ENCODE measurements at regions not wholly inside any gene's neighbourhood (a gene's known extent, or its start where the extent isn't known, plus 50 kb on each side); places are given as distances from the start of the nearest gene placed in this dataset.

DNA sequence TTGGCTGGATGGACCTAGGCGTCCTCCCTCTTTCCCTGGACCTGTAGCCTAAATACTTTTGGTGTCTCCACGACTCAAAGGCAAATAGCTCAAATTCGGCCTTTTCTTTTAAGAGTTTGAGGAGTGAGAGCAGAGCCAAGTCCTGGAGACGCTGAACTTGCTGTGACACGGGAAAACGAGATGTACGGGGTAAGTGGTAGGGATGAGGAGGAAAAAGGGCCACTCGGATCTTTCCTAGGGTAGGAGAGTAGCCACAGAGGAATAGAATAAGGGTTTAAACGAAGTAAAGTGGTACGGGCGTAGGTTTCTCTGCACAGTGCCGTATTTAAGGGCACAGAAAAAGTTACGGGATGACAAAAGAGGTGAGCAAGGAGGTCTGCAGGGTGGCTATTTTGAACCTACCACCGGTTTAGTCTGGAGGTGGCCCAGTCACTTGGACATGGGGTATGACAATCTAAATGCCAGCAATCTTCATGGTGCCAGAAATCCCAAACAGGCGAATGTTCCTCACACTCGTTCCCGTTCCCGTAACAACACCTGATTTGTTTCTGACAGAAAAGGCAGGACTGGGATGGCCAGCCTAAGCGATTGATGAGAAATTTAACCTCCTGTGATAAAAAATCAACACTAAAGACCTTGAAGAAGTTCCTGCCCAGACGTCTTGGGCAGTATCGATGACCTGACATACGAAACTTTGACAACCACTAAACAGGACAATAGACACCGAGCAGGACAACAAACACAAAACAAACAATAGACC, 149.3 kb downstream of the TRIM27 start:
- Histone ChIP-seq H3K27ac (no peak overlapping the region), H3K27me3 (ENCODE audit: insufficient read depth, low read depth, severe bottlenecking) (peaks cover 100% of the 10 kb centered on the region), H3K9me3 (ENCODE audit: severe bottlenecking) (peaks cover 61% of the 10 kb centered on the region), H3K36me3 (no peaks in the 10 kb centered on the region), H3K4me3 (ENCODE audit: low read depth, low read length) (no peak overlapping the region)
- DNase-seq, result no peak
- no peak for TF ChIP-seq CTCF (IDR thresholded peaks at IDR 0.05; ENCODE audit: low read depth, low read length)

- TF ChIP-seq CTCF (IDR thresholded peaks at IDR 0.05; ENCODE audit: low read depth, low read length), result no peak
- H3K9me3 ChIP-seq (ENCODE audit: severe bottlenecking), result peaks cover 64% of the 10 kb centered on the region
- H3K27me3 ChIP-seq (ENCODE audit: insufficient read depth, low read depth, severe bottlenecking), result peaks cover 100% of the 10 kb centered on the region
- no peak overlapping the region for H3K4me3 ChIP-seq (ENCODE audit: low read depth, low read length)
- no peak for DNase-seq
- no peak overlapping the region for H3K27ac ChIP-seq
- H3K36me3 ChIP-seq, result no peaks in the 10 kb centered on the region
These were observed 148.8 kb downstream of the TRIM27 start for GRCh38 chr6:28775052-28775376.

DNA sequence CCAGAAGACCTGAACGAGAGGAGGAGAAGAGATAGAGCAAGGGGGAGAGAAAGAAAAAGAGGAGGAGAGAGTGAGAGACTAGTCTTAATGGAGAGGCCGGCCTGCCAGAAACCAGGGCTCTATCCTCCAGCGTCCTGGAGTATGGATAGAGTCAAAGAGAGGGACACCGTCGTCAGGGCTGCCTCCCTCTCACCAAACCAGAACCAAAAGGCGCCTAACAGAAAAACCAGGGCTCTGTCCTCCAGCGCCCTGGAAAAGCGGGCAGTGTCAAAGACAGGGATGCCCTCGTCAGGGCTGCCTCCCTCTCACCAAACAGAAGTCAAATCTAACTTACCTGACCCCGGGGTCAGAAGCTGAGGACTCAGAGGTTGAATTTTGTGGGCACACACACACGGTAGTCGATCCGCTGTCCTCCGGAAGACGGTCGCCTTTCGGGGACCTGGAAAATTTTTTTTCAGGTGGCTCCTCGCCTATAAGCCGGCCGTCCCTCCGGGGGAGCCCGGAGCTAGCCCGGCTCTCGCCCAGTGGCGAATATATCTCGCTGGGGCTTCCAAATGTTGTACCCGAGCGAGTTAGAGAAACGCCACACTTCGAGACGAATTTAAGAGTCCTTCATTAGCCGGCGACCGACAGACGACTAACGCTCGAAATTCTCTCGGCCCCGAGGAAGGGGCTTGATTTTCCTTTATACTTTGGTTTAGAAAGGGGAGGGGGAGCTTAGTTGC, 148.2 kb downstream of the TRIM27 start:
- H3K27me3 ChIP-seq (ENCODE audit: insufficient read depth, low read depth, severe bottlenecking), result peaks cover 100% of the 10 kb centered on the region

GRCh38 chr6:28776269-28777146, 147.3 kb downstream of the TRIM27 start:
- Histone ChIP-seq H3K4me3 (ENCODE audit: low read depth, low read length) (no peak overlapping the region), H3K27me3 (ENCODE audit: insufficient read depth, low read depth, severe bottlenecking) (peaks cover 100% of the 10 kb centered on the region)
- no peak for DNase-seq

More for the DNA sequence above, 148.2 kb downstream of the TRIM27 start:
- H3K27ac ChIP-seq, result no peak overlapping the region
- no peaks in the 10 kb centered on the region for H3K36me3 ChIP-seq
- H3K4me3 ChIP-seq (ENCODE audit: low read depth, low read length), result no peak overlapping the region
- H3K9me3 ChIP-seq (ENCODE audit: severe bottlenecking), result peaks cover 69% of the 10 kb centered on the region
- no peak for DNase-seq
- TF ChIP-seq CTCF (IDR thresholded peaks at IDR 0.05; ENCODE audit: low read depth, low read length), result no peak

GRCh38 chr6:28777147-28777461, 146.7 kb downstream of the TRIM27 start:
- no peak overlapping the region for H3K27ac ChIP-seq
- no peaks in the 10 kb centered on the region for H3K36me3 ChIP-seq
- no peak for TF ChIP-seq CTCF (IDR thresholded peaks at IDR 0.05; ENCODE audit: low read depth, low read length)
- H3K9me3 ChIP-seq (ENCODE audit: severe bottlenecking), result peaks cover 67% of the 10 kb centered on the region
- H3K27me3 ChIP-seq (ENCODE audit: insufficient read depth, low read depth, severe bottlenecking), result peaks cover 100% of the 10 kb centered on the region
- DNase-seq, result no peak
- H3K4me3 ChIP-seq (ENCODE audit: low read depth, low read length), result no peak overlapping the region

More at GRCh38 chr6:28776269-28777146, 147.3 kb downstream of the TRIM27 start:
- no peak for TF ChIP-seq CTCF (IDR thresholded peaks at IDR 0.05; ENCODE audit: low read depth, low read length)
- Histone ChIP-seq H3K27ac (no peak overlapping the region), H3K36me3 (no peaks in the 10 kb centered on the region), H3K9me3 (ENCODE audit: severe bottlenecking) (peaks cover 71% of the 10 kb centered on the region)
